Activated CD4-positive, alpha-beta T cell treated with anti-CD3 and anti-CD28 coated beads for 4 hours (primary cell): ENCODE measurements at regions not wholly inside any gene's neighbourhood (a gene's known extent, or its start where the extent isn't known, plus 50 kb on each side); places are given as distances from the start of the nearest gene placed in this dataset.
"Not testable (repeated sequence)": the region's sequence is repeated elsewhere in the genome, so short reads cannot be mapped to it uniquely, and the experiment has no call there.

Source experiments
- DNase-seq, 2 donors: peaks; one replicate each; pipeline ENCODE4 v3.0.0-alpha.2; 2020

DNA sequence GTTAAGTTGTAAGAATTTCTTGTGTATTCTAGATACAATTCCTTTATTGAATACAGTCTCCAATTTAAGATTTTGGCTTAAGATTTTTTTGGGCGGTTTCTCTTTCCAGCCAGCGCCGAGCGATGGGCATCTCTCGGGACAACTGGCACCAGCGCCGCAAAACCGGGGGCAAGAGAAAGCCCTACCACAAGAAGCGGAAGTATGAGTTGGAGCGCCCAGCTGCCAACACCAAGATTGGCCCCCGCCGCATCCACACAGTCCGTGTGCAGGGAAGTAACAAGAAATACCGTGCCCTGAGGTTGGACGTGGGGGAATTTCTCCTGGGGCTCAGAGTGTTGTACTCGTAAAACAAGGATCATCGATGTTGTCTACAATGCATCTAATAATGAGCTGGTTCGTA lies 278.7 kb upstream of the TARS1 start:
- no peak for DNase-seq

DNA sequence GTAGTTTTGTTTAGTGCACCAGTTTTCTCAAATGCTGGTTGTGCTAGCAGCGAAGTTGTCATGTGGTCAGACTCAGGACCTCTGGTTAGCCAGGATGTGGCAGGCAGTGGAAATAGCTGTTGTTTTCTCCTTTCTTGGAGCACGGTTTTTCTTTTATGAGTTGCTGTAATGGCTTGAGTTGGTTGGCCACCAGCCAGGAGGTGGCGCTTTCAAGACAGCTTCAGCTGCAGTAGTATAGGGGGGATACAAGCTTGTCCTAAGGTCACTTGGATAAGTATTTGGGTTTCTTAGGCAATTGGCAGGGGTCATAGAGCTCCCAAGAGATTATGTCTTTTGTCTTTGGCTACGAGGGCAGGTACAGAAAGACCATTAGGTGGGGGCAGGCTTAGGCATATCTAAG lies 274.2 kb upstream of the TARS1 start:
- DNase-seq, result no peak

DNA sequence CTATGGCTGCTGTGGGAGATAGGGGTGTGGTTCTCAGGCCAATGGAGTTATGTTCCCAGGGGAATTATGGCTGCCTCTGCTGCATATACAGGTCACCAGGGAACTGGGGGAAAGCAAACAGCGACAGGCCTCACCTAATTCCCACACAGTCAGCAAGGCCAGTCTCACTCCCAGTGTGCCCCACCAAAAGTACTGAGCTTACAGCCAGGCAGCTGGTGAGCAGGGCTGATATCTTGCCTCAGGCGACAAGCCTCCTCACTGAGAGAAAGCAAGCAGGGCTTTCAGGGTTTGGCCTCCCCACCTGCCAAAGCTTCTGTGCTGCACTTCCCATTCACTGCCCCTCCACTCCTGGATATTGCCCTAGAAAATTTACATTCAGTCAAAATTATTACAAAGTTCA lies 273.8 kb upstream of the TARS1 start:
- DNase-seq, result no peak

DNA sequence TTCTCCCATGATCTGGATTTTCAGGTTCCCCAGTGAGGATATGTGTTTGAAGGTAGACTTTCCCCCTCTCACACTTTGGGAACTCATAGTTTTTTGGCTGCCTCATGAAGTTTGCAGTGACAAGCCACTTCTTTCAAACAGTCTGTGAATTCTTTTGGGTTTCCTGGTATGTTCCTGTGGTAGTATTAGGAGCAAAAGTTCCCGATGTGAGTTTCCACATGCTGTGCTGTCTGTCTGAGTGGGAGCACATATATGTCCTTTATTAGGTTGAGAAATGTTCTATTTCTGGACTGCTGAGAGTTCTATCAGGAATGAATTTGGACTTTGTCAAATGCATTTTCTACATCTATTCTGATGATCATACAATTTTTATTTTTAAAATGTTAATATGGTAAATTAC lies 273.2 kb upstream of the TARS1 start:
- no peak for DNase-seq

DNA sequence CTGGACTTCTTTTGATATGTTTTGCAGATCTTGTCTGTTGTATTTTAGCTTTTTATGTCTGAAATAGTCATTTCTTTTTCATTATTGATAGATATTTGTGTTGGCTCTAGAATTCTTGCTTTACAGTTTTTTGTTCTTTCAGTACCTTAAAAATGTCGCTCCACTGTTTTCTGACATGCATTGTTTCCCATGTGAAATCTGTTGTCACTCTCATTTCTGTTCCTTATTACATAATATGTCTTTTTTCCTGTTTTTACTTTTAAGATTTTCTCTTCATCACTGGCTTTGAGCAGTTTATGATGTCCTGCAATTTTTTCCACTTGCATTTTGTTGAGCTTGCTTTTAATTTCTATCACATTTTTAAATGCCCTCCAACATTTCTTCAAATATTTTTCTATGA lies 270.4 kb upstream of the TARS1 start:
- no peak for DNase-seq

DNA sequence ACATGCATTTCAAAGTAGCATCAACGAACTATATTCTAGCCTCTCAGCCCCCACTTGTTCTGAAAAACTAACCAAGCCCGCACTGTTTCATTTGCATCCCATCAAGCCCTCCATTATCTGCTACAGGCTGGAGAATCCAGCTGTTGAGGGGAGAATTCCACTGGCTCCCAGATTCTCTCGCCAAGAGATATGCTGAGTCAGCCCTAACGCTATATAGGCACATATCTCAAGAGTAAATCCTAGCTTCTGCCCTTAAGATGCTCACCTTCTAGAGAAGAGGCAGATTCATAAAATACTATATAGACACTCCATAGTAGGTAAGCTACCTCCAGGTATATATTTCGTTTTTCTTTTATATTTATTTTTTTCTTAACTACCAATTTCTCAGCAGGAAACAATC lies 266.4 kb upstream of the TARS1 start:
- DNase-seq, result no peak

DNA sequence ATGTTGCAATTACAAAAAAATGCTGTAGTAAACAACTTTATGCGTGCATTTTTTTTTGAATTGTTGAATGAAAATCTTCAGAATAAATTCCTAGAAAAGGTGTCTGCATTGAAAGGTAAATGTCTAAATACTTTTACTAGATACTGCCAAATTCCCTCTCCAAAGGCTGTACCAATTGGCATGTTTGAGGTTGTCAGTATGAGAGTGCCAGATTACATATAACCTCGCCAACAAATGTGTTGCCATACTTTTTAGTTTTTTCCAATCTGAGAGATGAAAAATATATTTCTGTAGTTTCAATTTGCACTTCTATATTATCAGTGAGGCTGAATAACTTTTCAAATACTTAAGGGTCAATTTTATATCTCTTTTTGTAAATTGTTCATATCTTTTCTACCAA lies 261.5 kb upstream of the TARS1 start:
- no peak for DNase-seq

DNA sequence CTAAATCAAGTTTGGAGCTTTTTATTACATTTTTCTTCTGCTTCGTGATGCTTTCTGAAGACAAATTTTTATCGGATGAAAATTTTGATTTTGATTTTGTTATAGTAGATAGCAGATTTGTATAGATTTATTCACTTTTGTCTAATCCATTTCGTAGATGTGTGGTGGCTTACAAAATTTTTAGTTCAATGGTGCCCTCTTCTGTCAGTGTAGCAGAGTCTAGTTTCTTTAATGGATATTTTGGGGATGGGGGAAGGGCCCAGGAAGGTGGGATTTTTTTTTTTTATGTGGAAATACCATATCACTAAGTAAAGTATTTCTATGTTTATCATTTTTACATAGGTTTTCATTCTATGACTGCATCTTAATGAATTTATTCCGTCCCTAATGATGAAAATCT lies 259.9 kb upstream of the TARS1 start:
- no peak for DNase-seq

DNA sequence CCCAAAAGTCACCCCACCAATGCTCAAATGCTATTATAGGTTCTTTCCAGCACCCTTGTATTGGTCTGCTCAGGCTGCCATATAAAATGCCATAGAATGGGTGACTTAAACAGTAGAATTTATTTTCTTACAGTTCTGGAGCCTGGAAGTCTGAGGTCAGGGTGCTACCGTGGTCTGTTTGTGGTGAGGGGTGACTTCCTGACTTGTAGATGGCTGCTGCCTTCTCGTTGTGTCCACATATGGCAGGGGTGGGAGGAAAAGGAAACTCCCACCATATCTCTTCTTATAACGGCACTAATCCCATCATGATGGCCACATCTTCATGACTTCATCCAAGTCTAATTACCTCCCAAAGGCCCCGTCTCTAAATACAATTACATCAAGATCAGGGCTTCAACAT lies 257.8 kb upstream of the TARS1 start:
- no peak for DNase-seq

DNA sequence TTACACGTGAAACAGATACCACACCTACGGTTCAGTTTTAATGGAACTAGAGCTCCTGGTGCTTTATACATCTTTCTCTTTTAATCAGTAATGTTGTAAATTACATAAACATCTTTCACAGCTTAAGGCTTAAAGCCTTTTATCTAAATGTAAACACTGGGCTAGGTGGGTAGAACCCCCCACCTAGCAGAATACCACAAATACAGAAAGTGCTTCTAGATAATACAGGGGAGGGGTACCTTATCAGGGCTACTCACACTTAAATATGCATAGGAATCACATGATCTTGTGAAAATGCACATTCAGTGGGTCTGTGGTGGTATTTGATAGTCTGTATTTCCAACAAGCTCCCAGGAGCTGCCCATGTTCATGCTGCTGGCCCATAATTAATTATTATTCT lies 256.4 kb upstream of the TARS1 start:
- DNase-seq, result no peak

DNA sequence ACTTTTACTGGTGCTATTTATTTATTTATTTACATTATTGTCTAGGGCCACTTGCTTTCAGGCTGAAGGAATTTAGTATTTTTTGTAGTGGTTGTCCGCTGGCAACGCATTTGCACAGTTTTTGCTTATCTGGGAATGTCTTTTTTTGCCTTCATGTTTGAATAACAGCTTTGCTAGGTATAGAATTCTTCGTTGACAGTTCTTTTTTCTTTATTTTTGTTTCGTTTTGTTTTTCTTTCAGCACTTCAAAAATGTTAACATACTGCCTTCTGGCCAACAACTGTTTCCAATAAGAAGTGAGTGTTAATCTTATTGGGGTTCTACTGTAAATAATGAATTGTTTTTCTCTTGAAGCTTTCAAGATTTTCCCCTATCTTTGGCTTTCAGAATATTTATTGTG lies 252.7 kb upstream of the TARS1 start:
- no peak for DNase-seq

DNA sequence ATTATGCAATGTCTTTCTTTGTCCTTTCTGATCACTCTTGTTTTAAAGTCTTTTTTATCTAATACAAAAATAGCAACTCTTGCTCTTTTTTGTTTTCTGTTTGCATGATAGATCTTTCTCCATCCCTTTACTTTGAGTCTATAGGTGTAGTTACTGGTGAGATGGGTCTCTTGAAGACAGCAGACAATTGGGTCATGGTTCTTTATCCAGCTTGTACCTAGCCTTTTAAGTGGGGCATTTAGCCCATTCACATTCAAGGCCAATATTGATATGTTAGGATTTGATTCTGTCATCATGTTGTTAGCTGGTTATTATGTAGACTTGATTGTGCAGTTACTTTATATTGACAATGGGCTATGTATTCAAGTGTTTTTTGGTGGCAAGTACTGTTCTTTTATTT lies 245.9 kb upstream of the TARS1 start:
- DNase-seq, result no peak

DNA sequence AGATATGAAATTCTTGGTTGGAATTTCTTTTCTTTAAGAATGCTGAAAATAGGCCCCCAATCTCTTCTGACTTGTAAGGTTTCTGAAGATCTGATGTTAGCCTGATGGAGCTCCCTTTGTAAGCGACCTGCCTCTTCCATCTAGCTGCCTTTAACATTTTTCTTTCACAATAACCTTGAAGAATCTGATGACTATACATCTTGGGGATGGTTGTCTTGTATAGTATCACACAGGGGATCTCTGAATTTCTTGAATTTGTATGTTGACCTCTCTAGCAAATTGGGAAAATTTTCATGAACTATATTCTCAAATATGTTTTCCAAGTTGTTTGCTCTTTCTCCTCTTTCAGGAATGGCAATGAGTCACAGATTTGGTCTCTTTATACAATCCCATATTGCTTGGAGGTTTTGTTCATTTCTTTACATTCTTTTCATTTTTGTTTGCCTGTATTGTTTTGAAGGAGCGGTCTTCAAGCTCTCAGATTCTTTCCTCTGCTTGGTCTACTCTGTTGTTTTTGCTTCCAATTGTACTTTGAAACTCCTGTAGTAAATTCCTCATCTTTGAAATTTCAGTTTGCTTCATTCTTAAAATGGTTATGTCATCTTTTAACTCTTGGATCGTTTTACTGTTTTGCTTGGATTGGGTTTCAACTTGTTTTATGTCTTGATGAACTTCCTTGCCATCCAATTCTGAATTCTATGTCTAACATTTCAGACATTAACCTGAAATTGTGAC lies 245.2 kb upstream of the TARS1 start:
- no peak for DNase-seq

DNA sequence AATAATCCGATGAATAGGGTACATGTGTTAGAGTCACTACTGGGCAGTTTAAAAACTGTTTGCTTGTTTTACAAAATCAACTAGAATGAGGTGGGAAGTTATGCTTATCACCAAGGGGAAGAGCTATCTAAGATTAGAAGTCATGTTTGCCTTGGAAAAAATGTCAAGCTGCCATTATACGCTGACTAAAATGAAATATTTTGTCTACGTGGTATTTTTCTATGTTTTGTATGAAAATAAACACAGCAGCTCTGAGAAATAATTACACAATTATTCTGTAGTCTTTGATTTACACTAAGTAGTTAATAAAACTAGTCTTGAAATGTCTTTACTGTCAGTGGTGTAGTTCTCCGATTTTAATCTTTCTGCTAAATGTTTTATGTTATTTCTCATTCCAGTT lies 241.9 kb upstream of the TARS1 start:
- DNase-seq, result no peak

DNA sequence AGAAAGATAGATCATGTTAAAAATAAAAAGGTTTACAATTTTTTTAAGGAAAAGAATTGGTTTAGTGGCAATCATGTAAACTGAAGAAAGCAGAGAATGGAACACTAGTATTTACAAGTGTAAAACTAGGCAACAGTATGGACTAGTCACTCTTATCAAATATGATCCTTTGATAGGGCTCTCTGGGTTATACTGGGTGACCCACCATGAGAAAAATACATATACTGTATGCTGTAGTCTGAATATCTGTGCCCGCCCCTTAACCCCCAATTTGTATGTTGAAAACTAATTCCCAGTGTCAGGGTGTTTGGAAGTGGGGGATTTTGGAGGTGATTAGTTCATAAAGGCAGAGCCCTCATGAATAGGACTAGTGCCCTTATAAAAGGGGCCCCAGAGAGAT lies 236.8 kb upstream of the TARS1 start:
- no peak for DNase-seq

DNA sequence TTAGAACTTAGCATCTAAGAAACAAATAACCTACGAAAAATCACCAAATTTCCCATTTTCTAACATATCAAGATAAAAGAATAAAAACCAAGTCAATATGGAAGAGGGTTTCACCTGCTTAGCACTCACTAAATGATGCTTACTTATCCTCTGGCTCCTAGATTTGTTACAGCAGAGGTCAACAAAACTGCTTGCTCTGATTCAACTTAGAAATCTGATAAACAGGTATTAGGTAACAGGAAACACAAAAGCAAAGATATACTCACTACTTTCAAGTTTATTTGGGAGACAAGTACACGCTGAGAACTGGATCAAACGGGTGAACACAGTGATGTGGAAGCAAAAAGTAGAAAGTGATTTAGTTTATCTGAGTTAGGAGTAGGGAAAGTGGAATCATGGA lies 235.7 kb upstream of the TARS1 start:
- no peak for DNase-seq

DNA sequence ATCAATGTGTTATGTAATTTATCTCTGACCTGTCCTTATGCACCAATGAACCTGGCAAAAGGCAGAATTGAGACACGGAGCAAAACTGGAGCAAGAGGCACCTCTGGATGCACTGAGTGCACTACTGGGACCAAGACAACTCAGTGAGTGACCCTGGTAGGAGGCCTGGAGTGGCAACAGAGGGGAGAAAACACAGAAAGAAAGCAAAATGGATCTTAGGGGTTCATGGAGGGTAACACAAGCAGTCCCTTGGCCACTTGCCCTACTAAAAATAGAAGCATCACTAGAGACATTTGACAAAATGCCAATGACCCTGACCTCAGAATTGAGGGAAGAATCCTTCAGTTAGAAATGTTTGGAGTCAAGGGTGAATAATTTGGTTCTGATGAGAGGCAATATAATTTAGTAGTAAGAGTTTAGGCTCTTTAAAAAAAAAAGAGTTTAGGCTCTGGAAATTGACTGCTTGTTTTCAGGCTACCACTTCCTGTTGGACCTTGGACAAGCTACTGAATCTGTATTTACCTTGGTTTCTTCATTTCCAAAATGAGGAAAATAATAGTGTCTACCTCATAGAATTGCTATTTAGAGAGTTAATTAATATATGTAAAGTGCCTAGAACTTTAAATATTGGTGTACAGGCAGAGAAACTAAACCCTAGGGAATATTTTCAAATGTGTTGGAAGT lies 234.9 kb upstream of the TARS1 start:
- DNase-seq, result no peak

DNA sequence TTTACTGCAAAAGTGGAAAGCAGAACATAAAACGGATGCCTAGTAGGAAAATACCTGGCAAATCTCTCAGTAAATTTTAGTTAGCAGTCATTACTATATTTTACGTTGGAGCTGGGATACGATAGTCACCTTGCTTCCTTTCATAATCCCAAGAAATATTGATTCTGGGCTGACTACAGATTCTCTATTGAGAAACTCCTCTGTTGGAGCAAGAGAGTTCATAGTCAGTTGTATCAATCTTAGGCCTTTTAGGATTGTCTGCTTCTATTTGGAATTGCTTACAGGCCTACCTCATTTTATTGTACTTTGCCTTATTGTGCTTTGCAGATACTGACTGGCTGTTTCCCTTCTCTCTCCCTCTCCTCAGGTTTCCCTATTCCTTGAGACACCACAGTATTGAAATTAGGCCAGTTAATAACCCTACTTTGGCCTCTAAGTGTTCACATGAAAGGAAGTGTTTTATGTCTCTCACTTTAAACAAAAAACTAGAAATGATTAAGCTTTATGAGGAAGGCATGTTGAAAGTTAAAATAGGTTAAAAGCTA lies 233.7 kb upstream of the TARS1 start:
- DNase-seq, result no peak

DNA sequence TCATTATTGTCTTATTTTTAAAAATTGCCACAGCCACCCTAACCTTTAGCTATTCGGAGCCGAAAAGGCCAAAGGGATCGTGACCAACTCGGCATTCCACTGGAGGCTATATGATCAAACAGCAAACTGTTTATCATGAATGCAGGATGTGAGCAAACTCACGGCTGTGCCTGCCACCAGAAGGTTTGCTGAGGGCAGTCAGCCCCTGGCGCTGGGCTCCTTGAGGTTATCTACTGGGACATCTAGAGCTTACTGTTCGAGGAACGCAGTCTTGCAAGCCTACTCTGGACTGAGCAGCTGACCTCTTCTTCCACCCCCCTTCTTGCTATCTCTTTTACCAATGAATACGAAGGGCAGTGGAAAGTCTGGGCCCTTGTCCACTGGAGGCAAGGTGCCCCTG lies 231.5 kb upstream of the TARS1 start:
- no peak for DNase-seq

DNA sequence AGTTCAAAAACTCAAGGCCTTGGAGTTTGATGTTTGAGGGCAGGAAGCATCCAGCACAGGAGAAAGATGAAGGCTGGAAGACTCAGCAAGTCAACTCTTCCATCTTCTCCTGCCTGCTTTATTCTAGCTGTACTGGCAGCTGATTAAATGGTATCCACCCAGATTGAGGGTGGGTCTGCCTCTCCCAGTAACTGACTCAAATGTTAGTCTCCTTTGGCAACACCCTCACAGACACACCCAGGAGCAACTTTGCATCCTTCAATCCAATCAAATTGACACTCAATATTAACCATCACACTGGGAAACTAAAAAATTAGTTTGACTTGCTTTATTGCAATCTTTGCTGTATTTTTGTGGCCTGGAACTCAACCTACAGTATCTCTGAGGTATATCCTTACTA lies 230.5 kb upstream of the TARS1 start:
- DNase-seq, result not testable (repeated sequence)

DNA sequence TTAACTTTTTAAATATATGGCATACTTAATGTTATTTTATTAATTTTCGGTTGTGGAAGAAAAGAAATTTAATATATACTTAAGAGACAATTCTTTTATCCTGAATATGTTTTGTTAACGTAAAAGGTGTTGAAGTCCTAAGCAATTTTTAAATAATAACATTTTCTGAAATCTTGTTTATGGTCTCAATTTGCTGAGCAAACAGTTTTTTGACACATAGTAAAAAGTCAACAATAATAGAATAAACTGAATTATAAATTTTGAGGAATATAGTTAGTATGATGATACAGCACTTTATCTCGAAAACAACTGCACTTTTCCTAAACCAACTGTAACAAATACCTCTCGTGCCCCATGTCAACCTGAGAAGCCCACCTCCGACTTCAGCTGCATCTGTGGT lies 229.8 kb upstream of the TARS1 start:
- no peak for DNase-seq

DNA sequence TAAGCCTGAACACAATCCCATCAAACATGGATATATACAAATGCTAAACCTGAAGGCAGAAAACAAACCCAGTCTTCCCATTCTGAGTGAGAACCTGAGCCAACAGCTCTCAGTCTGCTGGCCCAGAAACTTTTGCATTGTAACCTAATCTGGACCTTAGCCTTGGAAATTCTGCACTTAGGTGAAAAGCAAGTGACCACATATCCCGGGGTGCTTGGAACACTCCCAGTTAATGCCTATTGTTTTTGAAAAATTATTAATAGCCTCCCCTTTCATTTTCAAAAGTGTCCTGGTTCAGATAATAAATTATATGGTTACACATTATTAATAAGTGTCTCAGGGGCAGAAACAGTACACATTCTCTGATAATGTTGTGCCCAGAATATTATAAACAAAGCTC lies 228.3 kb upstream of the TARS1 start:
- no peak for DNase-seq

DNA sequence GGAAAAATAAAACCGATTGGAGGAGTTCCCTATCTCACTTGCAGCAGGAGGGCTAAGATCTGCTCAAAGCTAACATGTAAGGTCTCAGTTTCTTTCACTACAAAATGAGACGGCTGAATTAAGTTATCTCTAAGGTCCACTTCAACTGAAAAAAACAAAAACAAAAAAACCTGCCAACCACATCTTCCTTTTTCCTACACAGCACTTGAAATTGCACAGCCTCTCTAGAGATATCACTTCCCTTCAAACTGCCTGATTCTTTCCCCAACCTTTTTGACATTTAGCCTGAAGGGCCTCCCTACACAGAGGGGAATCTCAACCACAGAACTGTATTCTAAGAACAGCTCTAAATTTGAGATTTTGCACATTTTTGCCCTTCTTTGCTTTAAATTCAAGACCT lies 227.9 kb upstream of the TARS1 start:
- DNase-seq, result no peak

DNA sequence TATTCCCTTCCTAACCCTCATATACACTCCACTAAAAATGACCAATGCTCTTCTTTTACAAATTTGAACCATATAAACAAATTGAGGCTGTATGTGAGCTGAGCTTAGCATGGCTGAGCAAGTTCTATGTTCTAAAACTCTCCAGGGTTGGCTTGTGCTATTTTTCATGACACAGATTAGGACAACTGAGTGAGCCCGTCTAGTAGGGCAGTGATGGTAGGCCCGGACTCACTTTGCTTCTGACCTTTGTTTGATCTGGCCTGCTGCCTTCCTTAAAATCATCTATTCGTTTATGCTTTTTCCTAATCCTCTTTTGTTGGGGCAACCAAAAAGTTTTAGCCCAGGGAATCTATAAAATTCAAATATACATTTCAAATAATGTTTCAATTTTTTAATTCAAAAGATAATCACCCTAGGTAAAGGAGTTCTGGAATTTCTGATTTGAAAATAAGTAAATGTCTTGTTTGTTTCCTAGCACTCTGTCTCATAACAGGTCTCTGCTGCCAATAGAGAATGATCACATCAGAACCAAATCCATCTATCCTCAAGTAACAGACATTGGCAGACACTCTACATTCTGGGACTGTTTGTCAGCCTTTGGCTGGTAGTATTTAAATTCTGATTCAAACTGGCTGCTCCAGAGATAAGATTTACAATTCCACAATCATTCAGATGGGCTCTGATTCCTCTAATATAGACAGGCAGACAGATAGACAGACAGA lies 217.0 kb upstream of the TARS1 start:
- DNase-seq, result no peak
